Brain microvascular endothelial cell (primary cell): ENCODE measurements at regions not wholly inside any gene's neighbourhood (a gene's known extent, or its start where the extent isn't known, plus 50 kb on each side); places are given as distances from the start of the nearest gene placed in this dataset.
"Not testable (repeated sequence)": the region's sequence is repeated elsewhere in the genome, so short reads cannot be mapped to it uniquely, and the experiment has no call there.

ENCODE experiments used
- DNase-seq: peaks from one replicate; pipeline ENCODE4 v3.0.0-alpha.2; 2020
- H3K27ac ChIP-seq: fragments of 250-450 bp; sonication (Bioruptor Pico); 2 replicates; pipeline ENCODE4 v1.5.1; 2020; ENCODE audit warnings: mild to moderate bottlenecking, moderate library complexity
- H3K27me3 ChIP-seq: fragments of 250-450 bp; sonication (Bioruptor Pico); replicated peaks from 2 replicates; pipeline ENCODE4 v1.5.1; 2020; ENCODE audit warnings: mild to moderate bottlenecking
- H3K36me3 ChIP-seq: fragments of 250-450 bp; sonication (Bioruptor Pico); replicated peaks from 2 replicates; pipeline ENCODE4 v1.5.1; 2020; ENCODE audit warnings: mild to moderate bottlenecking
- H3K4me3 ChIP-seq: 2 replicates; pipeline ENCODE4 v1.5.1; 2011; ENCODE audit warnings: low read depth, mild to moderate bottlenecking, control low read depth, low read length, moderate library complexity
- CTCF ChIP-seq: IDR thresholded peaks from 2 replicates; pipeline ENCODE4 v1.5.1; 2011; ENCODE audit warnings: low read depth, mild to moderate bottlenecking, moderate library complexity, low read length, control low read depth, inconsistent platforms; ENCODE audit errors: missing control alignments
- in situ Hi-C: cut with HindIII; loops from 2 replicates; pipeline ENCODE4 v1.10.0; 2017; ENCODE audit warnings: low sequenced_read_pairs, low pct_ligation_motif_present

- DNase-seq, result no peak
- no peaks in the 10 kb centered on the region for H3K36me3 ChIP-seq
- no peak overlapping the region for H3K27ac ChIP-seq
- in situ Hi-C loops, result no loop called here
- H3K27me3 ChIP-seq, result no peaks in the 10 kb centered on the region
- H3K4me3 ChIP-seq, result no peak overlapping the region
- TF ChIP-seq CTCF, result no peak
These were observed 172.4 kb upstream of the PWP1 start for GRCh38 chr12:107513184-107513583.

- in situ Hi-C loops, result no loop called here
- Histone ChIP-seq H3K4me3 (no peak overlapping the region), H3K27me3 (no peaks in the 10 kb centered on the region), H3K27ac (no peak overlapping the region), H3K36me3 (no peaks in the 10 kb centered on the region)
- TF ChIP-seq CTCF, result no peak
- DNase-seq, result no peak
These were observed 171.8 kb upstream of the PWP1 start for GRCh38 chr12:107513636-107514400.

- Histone ChIP-seq H3K4me3 (no peak overlapping the region), H3K27ac (peak overlapping the region; percentile 78), H3K36me3 (no peaks in the 10 kb centered on the region), H3K27me3 (no peaks in the 10 kb centered on the region)
- TF ChIP-seq CTCF, result no peak
- DNase-seq, result no peak
- in situ Hi-C loops, result no loop called here
These were observed 170.6 kb upstream of the PWP1 start for GRCh38 chr12:107514887-107515445.

- peak; percentile 95 for DNase-seq
- TF ChIP-seq CTCF, result no peak
- H3K27ac ChIP-seq, result peak overlapping the region; percentile 78
These were observed 170.1 kb upstream of the PWP1 start for GRCh38 chr12:107515446-107515958.

GRCh38 chr12:107517816-107518215, 167.8 kb upstream of the PWP1 start:
- in situ Hi-C loops, result not testable (repeated sequence)

More at GRCh38 chr12:107515446-107515958, 170.1 kb upstream of the PWP1 start:
- in situ Hi-C loops, result no loop called here
- H3K4me3 ChIP-seq, result no peak overlapping the region
- H3K27me3 ChIP-seq, result no peaks in the 10 kb centered on the region
- no peaks in the 10 kb centered on the region for H3K36me3 ChIP-seq

GRCh38 chr12:107518868-107519267, 166.7 kb upstream of the PWP1 start:
- in situ Hi-C loops, result no loop called here
- Histone ChIP-seq H3K4me3 (no peak overlapping the region), H3K36me3 (no peaks in the 10 kb centered on the region), H3K27ac (no peak overlapping the region), H3K27me3 (no peaks in the 10 kb centered on the region)
- TF ChIP-seq CTCF, result no peak
- DNase-seq, result no peak

More at GRCh38 chr12:107517816-107518215, 167.8 kb upstream of the PWP1 start:
- H3K4me3 ChIP-seq, DNase-seq, H3K27me3 ChIP-seq, H3K27ac ChIP-seq, H3K36me3 ChIP-seq: not testable (repeated sequence)
